ENCODE measurements at regions not wholly inside any gene's neighbourhood (a gene's known extent, or its start where the extent isn't known, plus 50 kb on each side); places are given as distances from the start of the nearest gene placed in this dataset.
"Not testable (repeated sequence)": the region's sequence is repeated elsewhere in the genome, so short reads cannot be mapped to it uniquely, and the experiment has no call there.

GRCh38 chr12:82300611-82301010 lies 57.6 kb downstream of the CCDC59 start:
- DNase-seq, result no peak

- no peak for DNase-seq
Measured at GRCh38 chr12:82299319-82300025, 58.7 kb downstream of the CCDC59 start.

- DNase-seq, result no peak
Measured at GRCh38 chr12:82290415-82290814, 67.8 kb downstream of the CCDC59 start.

GRCh38 chr12:82281335-82281734 lies 76.9 kb downstream of the CCDC59 start:
- DNase-seq, result not testable (repeated sequence)

- DNase-seq, result no peak
Measured at GRCh38 chr12:82279536-82280058, 78.6 kb downstream of the CCDC59 start.

GRCh38 chr12:82277582-82277981 lies 80.6 kb downstream of the CCDC59 start:
- DNase-seq, result no peak

- DNase-seq, result peak; percentile 9
Measured at GRCh38 chr12:82242729-82243128, 115.5 kb downstream of the CCDC59 start.

- DNase-seq, result no peak
Measured at GRCh38 chr12:82225871-82226270, 132.3 kb downstream of the CCDC59 start.

GRCh38 chr12:82223426-82223825 lies 134.8 kb downstream of the CCDC59 start:
- DNase-seq, result no peak

GRCh38 chr12:82216475-82216874 lies 141.7 kb downstream of the CCDC59 start:
- no peak for DNase-seq

GRCh38 chr12:82213761-82214160 lies 144.4 kb downstream of the CCDC59 start:
- no peak for DNase-seq

GRCh38 chr12:82210882-82211281 lies 147.3 kb downstream of the CCDC59 start:
- DNase-seq, result no peak

GRCh38 chr12:82209533-82209932 lies 148.7 kb downstream of the CCDC59 start:
- no peak for DNase-seq

GRCh38 chr12:82207556-82207955 lies 150.6 kb downstream of the CCDC59 start:
- DNase-seq, result no peak

- DNase-seq, result no peak
Measured at GRCh38 chr12:82203086-82203485, 155.1 kb downstream of the CCDC59 start.

GRCh38 chr12:82187595-82187994 lies 170.6 kb downstream of the CCDC59 start:
- DNase-seq, result no peak

GRCh38 chr12:82187011-82187410 lies 171.2 kb downstream of the CCDC59 start:
- no peak for DNase-seq

GRCh38 chr12:82186282-82186681 lies 171.9 kb downstream of the CCDC59 start:
- no peak for DNase-seq

- no peak for DNase-seq
Measured at GRCh38 chr12:82184844-82185243, 173.3 kb downstream of the CCDC59 start.

- DNase-seq, result no peak
Measured at GRCh38 chr12:82182601-82183190, 175.5 kb downstream of the CCDC59 start.

- DNase-seq, result no peak
Measured at GRCh38 chr12:82176761-82177490, 181.3 kb downstream of the CCDC59 start.

GRCh38 chr12:82176026-82176425 lies 182.2 kb downstream of the CCDC59 start:
- DNase-seq, result no peak

GRCh38 chr12:82174936-82175335 lies 183.3 kb downstream of the CCDC59 start:
- DNase-seq, result no peak

- no peak for DNase-seq
Measured at GRCh38 chr12:82174383-82174782, 183.8 kb downstream of the CCDC59 start.
